K562 (cell line): ENCODE measurements at regions not wholly inside any gene's neighbourhood (a gene's known extent, or its start where the extent isn't known, plus 50 kb on each side); places are given as distances from the start of the nearest gene placed in this dataset.

Experiments used
- CREM ChIP-seq: IDR thresholded peaks from 2 replicates; pipeline ENCODE4 v1.6.1; 2014; ENCODE audit warnings: antibody characterized with exemption, low read depth
- EGR1 ChIP-seq: fragments of 450-650 bp; conservative IDR thresholded peaks from 2 replicates; pipeline ENCODE4 v1.6.1; 2017; ENCODE audit warnings: mild to moderate bottlenecking
- ETV5 ChIP-seq: sonication (generic); formaldehyde crosslinking; IDR thresholded peaks from 2 replicates; pipeline ENCODE4 v1.4.0; 2020; ENCODE audit warnings: low read depth, mild to moderate bottlenecking, missing genetic modification reagents
- GABPA ChIP-seq: fragments of 200-800 bp; sonication (Bioruptor generic); conservative IDR thresholded peaks from 2 replicates; pipeline ENCODE4 v1.6.1; 2016; ENCODE audit warnings: low read depth, missing genetic modification characterization, missing compliant biosample characterization
- PRMT5 ChIP-seq: sonication (generic); formaldehyde crosslinking; IDR thresholded peaks from 2 replicates; pipeline ENCODE4 v1.5.0; 2020; ENCODE audit warnings: missing genetic modification reagents
- SMC3 ChIP-seq: conservative IDR thresholded peaks from 2 replicates; pipeline ENCODE4 v1.6.1; 2011; ENCODE audit warnings: low read depth, low read length, improper control_type of control experiment; ENCODE audit not compliant: insufficient read depth
- ZNF282 ChIP-seq: sonication (generic); formaldehyde crosslinking; IDR thresholded peaks from 2 replicates; pipeline ENCODE4 v1.8.1; 2023; ENCODE audit warnings: missing genetic modification reagents
- TF ChIP-seq, protein P1 (sequence below): fragments of 250-450 bp; sonication (Bioruptor Pico); IDR thresholded peaks from 2 replicates; pipeline ENCODE4 v1.5.0; 2022; ENCODE audit warnings: mild to moderate bottlenecking
- TF ChIP-seq, protein P2 (sequence below): fragments of 250-450 bp; sonication (Bioruptor Pico); IDR thresholded peaks from 2 replicates; pipeline ENCODE4 v1.4.0; 2020; ENCODE audit warnings: mild to moderate bottlenecking
- TF ChIP-seq, protein P3 (sequence below): fragments of 200-800 bp; sonication (Bioruptor generic); IDR thresholded peaks from 2 replicates; pipeline ENCODE4 v1.6.1; 2017; ENCODE audit warnings: missing genetic modification characterization, missing compliant biosample characterization

DNA sequence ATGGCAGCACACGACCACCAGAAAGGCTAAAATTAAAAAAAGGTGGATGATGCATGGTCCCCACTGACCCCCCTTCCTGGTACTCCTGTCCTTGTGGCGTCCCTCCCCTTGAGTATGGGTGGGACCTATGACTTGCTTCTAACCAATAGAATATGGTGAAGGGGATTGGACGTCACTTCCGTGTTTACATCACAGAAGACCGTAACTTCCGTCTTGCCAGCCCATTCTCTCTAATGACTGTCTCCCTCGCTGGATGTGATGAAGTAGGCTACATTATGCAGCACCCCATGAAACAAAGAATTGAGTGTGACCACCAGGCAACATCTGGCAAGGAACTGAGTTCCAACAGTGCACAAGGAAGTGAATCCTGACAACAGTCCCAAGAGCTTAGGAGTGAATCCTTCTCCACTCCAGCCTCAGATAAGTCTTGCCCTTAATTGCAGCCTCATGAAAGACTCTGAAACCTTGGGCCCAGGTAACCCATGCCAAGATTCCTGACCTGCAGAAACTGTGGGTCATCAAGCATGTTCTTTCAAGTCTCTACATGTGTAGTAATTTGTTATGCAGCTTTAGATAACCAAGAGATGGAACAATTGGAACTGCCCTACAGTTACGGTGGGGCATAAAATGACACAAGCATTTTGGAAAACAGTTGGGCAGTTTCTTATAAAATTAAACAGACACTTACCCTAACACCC is 80.1 kb upstream of the NPAS2 start (continued):
- TF ChIP-seq, protein P1, sequence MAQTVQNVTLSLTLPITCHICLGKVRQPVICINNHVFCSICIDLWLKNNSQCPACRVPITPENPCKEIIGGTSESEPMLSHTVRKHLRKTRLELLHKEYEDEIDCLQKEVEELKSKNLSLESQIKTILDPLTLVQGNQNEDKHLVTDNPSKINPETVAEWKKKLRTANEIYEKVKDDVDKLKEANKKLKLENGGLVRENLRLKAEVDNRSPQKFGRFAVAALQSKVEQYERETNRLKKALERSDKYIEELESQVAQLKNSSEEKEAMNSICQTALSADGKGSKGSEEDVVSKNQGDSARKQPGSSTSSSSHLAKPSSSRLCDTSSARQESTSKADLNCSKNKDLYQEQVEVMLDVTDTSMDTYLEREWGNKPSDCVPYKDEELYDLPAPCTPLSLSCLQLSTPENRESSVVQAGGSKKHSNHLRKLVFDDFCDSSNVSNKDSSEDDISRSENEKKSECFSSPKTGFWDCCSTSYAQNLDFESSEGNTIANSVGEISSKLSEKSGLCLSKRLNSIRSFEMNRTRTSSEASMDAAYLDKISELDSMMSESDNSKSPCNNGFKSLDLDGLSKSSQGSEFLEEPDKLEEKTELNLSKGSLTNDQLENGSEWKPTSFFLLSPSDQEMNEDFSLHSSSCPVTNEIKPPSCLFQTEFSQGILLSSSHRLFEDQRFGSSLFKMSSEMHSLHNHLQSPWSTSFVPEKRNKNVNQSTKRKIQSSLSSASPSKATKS (CRISPR knock-in tag): no peak
- TF ChIP-seq ETV5 (CRISPR knock-in tag) (no peak), PRMT5 (CRISPR knock-in tag) (no peak), SMC3 (no peak), EGR1 (no peak), ZNF282 (CRISPR knock-in tag) (no peak), GABPA (tag) (peak; percentile 69), CREM (peak; percentile 82)
- TF ChIP-seq, protein P2, sequence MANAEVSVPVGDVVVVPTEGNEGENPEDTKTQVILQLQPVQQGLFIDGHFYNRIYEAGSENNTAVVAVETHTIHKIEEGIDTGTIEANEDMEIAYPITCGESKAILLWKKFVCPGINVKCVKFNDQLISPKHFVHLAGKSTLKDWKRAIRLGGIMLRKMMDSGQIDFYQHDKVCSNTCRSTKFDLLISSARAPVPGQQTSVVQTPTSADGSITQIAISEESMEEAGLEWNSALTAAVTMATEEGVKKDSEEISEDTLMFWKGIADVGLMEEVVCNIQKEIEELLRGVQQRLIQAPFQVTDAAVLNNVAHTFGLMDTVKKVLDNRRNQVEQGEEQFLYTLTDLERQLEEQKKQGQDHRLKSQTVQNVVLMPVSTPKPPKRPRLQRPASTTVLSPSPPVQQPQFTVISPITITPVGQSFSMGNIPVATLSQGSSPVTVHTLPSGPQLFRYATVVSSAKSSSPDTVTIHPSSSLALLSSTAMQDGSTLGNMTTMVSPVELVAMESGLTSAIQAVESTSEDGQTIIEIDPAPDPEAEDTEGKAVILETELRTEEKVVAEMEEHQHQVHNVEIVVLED (CRISPR knock-in tag): no peak
- TF ChIP-seq, protein P3, sequence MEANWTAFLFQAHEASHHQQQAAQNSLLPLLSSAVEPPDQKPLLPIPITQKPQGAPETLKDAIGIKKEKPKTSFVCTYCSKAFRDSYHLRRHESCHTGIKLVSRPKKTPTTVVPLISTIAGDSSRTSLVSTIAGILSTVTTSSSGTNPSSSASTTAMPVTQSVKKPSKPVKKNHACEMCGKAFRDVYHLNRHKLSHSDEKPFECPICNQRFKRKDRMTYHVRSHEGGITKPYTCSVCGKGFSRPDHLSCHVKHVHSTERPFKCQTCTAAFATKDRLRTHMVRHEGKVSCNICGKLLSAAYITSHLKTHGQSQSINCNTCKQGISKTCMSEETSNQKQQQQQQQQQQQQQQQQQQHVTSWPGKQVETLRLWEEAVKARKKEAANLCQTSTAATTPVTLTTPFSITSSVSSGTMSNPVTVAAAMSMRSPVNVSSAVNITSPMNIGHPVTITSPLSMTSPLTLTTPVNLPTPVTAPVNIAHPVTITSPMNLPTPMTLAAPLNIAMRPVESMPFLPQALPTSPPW (CRISPR knock-in tag): peak; percentile 45
